ENCODE measurements at regions not wholly inside any gene's neighbourhood (a gene's known extent, or its start where the extent isn't known, plus 50 kb on each side); places are given as distances from the start of the nearest gene placed in this dataset.

- TF ChIP-seq TAF1 (IDR thresholded peaks at IDR 0.05; ENCODE audit: borderline replicate concordance, insufficient read depth, low read length) (no peak), REST (IDR thresholded peaks at IDR 0.05; ENCODE audit: insufficient read depth in 1 of 2, low read depth in 2 of 2, low read length in 2 of 2) (no peak), SIN3A (IDR thresholded peaks at IDR 0.05; ENCODE audit: borderline replicate concordance, insufficient read depth, low read length) (no peak)
These were observed 849.1 kb upstream of the CHAC2 start for GRCh38 chr2:52918551-52918950.

All from PFSK-1 (cell line).